ENCODE measurements at regions not wholly inside any gene's neighbourhood (a gene's known extent, or its start where the extent isn't known, plus 50 kb on each side); places are given as distances from the start of the nearest gene placed in this dataset.

DNA sequence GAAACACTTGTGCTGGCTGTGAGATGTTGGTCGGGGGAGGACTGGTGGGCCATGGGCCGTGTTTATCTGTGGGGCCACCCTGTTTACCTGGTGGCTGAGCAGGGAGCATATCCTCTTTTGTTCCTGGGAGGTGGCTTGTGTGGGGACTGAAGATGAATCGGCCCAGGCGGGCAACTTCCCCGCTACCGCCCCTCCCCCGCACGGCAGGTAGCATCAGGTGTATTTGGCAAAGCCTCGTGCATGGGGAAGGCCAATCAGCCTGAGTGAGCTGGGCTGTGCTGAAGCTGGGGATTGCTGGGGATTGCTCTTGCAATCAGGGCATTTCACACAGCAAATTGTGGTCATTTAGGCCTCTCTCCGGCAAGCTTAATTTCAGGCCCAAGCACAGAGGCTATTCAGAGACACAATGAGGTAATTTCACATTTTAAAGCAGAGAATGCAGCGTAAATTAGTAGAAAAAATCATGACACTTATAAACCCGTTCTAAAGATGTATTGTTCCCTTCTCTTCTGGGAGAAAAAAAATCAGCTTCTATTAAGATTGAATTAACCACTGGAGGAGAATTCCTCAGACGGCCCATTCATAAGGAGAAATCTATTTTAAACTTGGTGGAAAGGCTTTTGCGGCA is 197.7 kb upstream of the POU3F1 start:
- DNase-seq, result no peak

DNA sequence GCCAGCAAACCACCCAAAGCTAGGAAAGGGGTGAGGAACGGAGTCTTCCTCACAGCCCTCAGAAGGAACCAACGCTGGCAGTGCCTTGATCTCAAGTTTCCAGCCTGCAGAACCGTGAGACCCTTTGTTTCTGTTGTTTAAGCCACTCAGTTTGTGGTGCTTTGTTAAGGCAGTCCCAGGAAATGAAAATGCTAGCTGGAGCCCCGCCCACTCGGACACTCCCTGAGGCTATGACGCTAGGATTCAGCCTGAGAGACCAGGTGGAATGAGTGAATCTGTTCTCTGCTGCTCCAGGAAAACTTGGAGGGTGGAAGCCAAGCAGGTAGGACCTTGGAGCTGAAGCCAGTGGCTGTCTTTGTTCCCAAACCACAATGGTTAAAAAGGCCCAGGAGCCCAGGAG is 196.5 kb upstream of the POU3F1 start:
- DNase-seq, result no peak

DNA sequence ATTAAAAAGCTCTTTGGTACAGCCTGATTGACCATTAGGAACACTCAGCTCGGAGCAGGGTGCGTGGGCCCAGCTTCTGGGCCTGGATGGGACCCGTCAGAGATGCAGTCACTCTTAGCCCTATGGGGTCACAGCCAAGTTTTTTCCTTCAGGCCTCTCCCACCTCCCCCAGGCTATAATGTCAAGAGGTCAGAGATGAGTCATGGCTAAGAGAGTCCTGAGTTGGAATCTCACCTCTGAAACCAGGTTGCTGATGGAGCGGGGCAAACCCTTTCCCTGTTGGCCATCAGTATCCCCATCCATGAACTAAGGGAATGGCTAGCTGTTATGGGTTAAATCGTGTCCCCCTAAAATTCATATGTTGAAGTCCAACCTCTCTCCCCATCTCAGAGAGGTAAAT is 195.9 kb upstream of the POU3F1 start:
- DNase-seq, result no peak

DNA sequence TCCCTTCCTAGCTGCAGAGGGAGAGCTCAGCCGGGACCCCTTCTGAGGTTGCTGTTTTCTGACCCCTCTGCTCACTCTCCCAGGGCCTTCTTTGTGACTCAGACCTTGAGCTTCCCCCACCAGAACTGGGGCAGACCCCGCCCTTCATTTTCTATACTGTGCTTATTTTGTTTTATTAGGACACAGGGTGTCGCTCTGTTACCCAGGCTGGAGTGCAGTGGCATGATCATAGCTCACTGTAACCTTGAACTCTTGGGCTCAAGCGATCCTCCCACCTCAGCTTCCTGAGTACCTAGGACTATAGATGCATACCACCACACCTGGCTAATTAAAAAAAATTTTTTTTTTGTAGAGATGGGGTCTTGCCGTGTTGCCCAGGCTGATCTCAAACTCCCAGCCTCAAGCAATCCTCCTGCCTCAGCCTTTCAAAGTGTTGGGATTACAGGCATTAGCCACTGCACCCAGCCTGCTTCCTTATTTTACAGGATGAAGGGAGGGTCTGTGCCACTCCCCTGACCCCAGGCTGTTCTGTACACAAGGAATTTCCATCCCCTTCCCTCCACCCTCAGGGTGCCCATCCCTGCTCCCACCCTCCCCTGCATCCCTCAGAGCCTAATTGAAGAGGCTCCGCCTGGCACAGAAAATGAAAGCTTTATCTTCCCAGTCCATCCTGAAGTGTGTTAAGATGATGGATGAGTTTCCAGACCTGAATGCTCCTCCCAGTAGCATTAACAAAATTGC is 195.2 kb upstream of the POU3F1 start:
- DNase-seq, result no peak

DNA sequence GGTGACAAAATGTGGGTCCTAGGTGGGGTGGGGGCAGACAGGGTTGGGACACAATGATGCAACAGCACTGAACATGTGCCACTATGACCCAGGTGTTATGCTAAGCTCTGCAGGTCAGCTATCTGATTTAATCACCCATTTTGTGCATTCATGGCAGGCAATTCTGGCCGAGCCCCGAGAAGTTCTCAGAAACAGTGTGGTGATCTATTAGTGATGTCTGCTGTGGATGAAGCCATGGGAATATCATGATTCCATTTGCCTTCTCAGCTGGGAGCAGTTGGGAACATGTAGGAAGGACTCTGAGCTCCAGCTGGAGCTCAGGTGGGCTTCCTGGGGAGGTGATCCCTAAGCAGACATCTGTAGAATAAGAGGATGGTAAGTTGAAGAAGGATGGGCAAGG is 194.0 kb upstream of the POU3F1 start:
- no peak for DNase-seq

DNA sequence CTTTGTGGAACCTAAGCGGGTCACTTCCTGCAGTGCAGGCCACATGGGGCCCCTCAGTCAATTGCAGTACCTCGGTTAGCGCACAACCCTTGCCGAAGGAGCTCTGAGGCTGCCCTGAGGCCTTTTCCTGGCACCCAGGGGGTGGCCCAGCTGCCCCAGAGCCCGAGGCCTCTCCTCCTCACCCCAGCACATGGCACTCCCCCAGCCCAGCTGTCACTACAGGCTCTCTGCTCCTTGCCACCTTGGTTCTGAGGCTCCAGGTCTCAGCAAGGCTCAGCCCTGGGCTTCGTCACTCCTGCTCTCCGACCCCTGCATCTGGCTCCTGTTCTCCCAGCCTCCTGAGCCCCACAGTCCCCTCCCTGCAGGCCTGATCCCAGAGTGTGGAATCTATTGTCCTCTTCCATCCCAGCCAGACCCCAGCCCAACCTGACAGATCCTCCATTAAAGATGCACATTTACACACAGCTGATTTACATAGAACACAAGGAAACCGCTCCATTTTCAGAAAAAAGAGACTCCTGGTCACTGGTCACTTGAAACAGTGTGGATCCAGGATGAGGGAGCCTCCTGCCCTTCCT is 192.8 kb upstream of the POU3F1 start:
- DNase-seq, result no peak

DNA sequence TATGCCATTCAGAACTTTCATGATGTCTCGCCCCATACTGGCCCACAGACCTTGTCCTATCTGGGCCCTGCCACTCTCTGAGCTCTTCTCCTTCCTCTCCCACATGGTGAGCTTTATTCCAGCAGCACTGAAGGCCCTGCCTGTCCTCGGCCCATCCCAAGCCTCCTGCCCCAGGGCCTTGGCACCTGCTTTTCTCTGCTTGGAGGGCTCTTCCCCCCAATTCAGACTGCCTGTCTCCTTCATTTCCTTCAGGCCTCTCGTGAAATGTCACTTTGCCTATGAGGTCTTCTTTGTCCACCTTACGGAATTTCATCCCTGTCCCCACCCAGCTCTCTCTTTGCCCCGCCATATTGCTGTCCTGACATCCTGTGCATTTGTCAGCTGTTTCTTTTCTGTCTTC is 191.7 kb upstream of the POU3F1 start:
- no peak for DNase-seq

DNA sequence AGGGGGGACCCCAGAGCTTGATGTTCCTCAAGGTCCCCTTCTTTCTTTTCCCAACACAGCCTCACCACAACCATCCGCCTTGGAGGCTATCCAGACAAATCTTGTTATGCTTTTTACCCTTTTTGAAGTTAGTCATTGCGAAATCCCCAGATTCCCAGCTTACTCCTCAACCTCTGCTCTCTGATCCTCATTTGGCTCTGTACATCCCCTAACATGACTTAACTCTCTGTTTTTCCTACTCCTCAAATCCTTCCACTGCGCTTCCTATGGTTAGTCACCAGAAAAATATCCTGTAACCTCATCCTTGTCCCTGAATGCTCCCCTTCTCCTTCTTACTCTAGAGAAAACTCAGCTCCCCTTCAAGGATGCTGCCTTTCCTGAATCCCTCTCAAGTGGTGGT is 189.1 kb upstream of the POU3F1 start:
- no peak for DNase-seq

DNA sequence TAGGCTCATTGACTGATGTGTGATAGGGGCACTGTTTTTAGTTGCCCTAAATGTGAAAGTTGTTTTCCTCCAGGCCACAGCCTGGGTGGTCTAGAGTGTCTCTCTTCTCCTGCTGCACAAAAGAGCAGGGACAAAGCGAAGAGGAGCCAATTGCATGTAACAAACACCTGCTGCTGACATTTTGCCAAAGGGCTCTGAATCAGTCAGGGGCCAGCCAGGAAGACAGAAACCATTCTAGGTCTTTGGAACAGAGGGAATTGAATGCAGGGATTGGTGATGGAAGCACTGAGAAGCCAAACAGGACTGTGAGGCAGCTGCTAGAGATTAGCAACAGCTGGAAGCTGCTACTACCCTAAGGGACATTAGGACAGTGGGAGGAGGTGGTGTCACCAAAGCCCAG is 185.3 kb upstream of the POU3F1 start:
- no peak for DNase-seq

DNA sequence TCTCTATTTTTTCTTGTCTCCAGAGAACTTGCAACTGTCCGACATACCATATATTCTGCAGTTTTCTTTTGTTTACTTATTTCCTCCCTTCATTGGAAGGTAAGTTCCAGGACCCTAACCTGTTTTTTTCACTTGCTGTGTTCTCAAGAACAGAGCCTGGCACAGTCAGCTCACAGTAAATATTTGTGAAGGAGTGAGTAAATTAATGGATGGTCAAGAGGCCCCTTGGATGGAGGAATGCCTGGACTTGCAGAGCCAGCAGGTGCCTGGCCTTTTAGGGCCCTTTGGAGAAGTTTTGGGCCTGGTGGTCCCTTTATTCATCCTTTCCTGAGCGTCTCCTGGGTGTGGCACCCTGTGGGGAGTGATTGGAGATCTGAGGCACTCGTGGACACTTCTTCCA is 182.1 kb upstream of the POU3F1 start:
- DNase-seq, result no peak

DNA sequence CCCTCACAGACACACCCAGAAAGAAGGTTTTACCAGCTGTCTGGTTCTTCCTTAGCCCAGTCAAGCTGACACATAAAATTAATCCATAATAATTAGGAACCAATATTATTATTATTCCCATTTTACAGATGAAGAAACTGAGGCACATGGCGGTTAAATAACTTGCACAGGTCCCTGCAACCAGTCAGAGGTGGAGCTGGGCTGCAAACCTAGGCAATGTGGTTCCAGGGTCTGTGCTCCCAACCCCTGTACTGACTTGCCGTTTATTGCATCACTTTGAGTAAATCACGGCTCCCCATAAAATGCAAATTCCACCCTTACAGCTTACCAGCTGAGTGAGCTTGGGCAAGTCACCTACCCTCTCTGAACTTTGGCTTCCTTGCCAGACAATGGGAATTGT is 179.2 kb upstream of the POU3F1 start:
- DNase-seq, result no peak

DNA sequence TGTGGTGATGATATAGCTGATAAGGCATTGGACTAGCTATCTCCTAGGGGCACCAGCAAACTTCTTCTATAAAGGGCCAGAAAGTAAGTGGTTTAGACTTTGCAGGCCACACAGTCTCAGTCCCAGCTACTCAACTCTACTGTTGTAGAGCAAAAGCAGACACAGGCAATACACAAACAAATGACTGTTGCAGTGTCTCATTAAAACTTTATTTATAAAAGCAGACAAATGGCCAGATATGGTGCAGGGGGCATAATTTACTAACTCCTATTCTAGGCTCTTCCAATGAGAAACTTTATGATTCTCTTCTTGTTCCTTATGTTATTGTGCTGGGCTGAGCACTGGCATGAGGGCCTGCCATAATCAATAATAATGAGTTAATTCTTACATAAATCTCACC is 176.8 kb upstream of the POU3F1 start:
- no peak for DNase-seq

DNA sequence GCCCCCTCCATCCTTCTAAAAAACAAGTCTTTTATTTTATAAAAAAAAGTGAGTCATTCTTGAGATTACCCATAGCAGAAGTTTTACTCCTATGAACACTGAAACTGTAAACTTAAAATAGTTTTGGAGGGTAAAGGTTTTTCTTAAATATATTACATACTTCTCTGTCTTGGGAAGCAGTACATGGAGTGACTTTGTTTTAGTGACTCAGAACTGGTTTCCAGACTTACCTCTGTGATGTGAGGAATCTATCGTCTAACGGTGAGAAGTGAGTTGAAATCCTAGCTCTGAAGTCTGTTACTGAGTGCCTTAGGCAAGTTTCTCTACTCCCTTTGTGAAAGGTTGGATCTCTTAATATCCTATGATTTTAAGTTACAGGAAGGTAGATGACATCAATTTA is 176.3 kb upstream of the POU3F1 start:
- no peak for DNase-seq

DNA sequence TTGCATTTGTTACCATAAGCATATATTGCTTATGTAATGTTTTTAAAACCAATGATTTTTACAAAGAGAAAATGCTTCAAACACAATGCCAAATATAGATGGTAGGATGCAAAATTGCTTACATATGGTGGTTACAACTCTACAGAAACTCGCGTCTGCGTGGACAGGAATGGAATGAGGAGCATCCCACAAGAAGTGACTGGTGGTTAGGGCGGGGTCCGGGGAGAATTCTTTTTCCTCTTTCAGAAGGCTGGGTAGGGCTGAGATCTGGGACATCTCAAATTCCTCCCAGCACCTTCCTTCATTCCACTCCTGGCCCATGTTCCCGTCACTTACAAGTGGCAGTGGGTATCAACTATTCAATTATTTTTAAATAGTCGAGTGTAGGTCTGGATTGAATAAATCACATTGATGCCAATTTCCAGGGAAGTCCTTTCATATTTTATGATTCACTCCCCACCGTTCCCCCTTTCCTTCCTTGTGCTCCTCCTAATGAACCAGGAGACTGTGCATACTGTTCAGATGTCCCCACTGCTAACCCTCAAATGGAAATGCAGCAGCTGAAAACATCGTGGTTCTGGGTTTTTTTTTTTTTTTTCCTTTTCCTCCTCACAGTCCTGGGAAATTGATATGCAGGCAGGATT is 174.5 kb upstream of the POU3F1 start:
- DNase-seq, result no peak

DNA sequence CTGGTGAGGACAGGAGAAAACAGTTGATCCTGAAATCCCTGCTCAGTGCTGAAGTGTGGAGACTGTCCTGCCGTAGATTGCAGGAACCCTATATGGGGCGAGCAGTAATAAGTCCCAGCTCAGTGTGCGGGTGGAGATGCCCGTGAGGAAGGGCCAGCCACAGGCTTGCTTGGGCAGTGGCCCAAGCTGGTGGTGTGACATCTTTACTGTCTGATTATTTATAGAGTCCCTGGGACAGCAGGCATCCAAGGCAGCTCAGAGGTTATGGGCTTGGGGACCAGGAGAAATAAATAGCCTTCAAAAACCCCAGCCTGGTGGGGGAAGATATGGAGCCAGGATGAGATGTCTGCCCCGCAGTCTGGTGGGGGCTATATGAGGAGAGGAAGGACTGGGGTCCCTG is 170.7 kb upstream of the POU3F1 start:
- DNase-seq, result no peak

DNA sequence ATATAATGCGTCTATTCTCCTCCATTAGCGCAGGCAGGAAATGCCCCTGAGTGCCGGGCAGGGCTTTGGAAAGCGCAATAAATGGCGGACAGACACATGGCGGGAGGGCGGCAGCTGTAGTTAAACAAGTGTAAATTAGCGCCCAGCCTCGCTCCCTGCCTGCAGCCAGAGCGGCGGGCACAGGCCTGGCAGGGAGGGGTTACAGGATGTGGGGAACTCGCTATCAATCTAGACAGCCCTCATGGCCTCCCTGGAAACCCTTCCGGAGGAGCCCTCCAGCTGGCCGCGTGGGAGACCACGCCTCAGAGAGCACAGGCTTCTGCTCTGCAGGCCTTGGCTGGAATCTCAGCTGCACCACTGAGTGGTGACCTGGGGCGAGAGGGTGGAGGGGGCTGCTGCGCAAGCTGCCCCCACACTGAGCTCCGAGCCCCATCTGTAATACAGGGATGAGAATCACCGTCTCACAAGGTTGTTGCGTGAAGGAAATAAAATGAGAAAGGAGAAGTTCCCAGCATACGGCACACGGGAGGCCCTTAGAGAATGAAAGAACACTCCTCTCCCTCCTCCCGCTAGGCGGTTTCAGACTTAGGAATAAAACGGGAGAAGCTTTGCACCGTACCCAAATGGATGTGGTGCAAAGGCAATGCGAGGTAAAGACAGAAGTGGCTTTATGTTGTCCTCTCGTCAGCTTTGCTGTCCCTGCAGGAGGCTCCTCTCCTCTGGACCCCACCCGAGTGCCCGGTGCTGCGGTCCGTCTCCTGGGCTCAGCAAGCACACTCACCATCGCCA is 167.2 kb upstream of the POU3F1 start:
- DNase-seq, result no peak

DNA sequence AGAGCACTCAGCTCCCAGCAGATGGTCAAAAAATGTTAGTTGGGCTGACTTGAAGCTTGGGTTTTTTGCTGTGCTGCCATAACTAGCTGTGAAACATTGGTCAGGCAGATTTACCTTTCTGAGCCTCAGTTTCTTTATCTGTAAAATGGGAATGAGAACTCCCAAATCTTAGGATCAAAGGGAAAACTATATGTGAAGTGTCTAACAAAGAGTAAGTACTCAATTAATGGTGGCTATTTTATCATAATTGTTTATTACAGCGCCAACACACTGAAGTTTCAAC is 164.2 kb upstream of the POU3F1 start:
- no peak for DNase-seq

DNA sequence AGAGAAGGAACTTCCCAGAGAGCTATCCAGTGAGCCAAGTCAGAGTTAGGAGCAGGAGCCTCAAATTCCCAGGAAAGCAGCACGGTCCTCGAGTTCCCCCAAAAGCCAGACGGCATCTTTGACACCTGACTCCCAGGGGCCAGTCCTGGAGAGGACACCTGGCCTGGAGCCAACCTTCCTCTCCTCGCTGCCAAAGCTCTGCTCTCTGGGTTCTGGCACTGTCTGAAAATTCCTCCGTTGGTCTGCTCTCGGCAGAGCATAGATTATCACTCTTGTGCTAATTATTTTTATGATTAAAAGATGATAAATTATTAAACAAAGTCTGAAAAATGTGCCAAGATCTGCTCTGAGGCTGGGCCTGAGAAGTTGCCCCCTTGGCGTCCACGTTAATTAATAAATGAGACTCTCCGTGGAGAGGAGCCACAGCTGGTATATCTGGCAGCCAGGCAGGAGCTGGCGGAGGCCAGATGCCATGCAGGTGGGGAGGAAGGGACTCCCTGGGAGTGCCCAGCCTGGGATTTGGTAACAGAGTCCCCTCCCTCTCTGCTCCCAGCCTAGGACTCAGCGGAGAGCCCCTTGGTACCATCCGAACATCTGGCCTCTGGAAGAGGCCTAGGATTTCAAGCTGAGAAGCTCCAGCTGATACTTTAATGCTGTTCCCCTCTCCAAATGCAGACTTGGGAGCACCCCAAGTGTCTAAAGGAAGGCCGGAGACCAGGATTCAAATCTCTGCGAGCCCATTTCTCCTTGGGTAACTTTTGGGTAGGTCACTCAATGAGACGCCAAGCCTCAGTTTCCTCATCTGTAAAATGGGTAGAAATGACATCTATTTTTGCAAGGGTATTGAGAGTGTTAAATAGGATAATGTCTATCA is 163.7 kb upstream of the POU3F1 start:
- no peak for DNase-seq

DNA sequence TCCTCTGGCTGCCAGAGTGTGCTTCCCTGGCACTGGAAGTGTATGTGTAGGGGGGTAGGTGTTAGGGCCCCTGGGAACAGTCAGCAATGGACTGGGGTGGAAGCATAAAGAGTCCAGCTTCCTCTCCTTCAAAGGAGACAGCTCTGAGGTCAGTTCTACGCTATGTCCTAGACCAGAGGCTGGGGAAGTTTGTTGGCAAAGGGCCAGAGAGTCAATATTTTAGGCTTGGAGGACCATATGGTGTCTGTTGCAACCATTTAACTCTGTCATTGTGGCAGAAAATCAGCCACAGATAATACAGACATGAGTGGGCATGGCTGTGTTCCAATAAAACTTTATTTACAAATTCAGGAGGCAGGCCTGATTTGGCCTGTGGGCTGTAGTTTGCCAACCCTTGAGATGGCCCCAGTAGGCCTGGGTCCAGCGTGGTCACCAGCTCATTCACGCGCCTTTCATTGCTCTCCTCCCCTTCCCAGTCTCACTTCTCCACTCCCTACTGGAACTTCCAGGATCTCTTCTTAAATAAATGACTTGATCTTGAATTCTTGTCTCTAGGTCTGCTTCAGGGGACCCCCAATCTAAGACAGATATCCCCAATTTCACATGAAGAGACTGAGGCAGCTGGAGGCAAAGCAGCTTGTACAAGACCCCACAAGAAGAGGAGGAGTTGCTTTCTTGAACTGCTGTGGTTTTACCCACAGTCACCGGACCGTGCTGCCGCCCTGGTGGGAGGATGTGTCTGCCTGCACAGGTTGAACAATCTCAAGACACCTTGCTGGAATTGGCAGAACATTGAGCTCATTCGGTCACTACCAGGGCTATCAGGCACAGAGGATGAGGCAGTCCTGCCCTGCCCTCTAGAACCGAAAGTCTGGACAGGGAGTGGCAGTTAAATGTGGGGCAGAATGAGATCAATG is 162.4 kb upstream of the POU3F1 start:
- DNase-seq, result no peak

DNA sequence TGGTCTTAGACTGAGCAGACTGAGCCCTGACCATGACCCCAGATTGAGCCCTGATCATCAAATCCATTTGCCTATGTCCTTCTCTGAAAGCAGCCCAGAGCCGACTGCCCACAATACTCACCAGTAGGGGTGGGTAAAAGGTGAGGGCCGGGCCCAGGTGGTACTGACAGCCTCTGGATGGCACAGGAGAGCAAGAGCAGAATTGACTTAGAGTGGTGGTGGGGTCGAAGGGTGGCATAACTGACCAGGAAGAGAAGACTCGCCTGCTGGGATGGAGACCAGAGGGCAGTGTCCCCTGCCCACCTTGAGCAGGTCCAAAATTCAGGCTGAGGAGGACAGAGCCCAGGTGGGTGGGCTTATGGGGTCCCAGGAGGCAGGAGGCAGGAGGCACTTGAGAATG is 161.3 kb upstream of the POU3F1 start:
- DNase-seq, result no peak

DNA sequence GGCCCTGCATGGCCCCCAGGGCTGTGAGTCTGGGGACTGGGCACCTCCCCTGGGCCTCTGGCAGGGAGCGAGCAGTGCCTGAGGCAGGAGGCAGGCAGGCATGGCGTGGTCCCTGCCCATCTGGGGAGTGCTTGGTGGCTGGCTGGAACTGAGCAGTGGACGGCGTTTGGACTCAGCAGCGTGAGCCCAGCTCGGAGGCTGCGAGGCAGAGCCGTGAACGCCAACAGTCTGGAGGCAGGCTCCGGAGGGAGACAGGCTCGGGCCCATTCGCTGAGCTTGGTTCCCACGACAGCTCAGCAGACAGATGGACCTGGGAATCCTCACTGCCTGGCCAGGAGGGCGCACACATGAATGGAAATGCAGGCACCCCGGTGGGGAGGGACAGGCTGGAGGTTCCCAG is 160.7 kb upstream of the POU3F1 start:
- no peak for DNase-seq

DNA sequence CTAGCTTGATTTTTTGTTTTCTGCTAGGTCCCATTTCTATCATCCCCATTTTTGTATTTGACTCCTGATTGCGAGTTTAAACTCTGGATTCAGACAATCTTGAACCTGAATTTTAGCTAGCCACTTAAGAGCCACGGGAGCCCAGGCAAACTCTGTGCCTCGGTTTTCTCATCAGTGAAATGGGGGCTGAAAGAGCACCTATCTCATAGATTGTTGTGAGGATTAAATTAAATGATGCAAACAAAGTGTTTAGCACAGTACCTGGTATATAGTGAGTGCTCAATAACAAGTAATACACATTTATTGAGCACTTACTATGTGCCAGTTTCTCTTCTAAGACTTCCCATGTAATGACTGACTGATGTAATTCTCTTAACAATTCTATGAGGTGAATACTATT is 158.1 kb upstream of the POU3F1 start:
- DNase-seq, result no peak

Measured in NCI-H1930 (cell line).